Astrocyte of the spinal cord (primary cell): ENCODE measurements at regions not wholly inside any gene's neighbourhood (a gene's known extent, or its start where the extent isn't known, plus 50 kb on each side); places are given as distances from the start of the nearest gene placed in this dataset.

Source experiments
- DNase-seq: peaks from one replicate; pipeline ENCODE4 v3.0.0; 2011; ENCODE audit warnings: low read depth, low spot score
- H3K4me3 ChIP-seq: 2 replicates; pipeline ENCODE4 v1.5.1; 2011; ENCODE audit warnings: low read depth, mild to moderate bottlenecking, low read length, moderate library complexity
- in situ Hi-C: cut with HindIII; loops from 2 replicates; pipeline ENCODE4 v1.10.0; 2017; ENCODE audit warnings: low sequenced_read_pairs
- TF ChIP-seq, protein P1 (sequence below): IDR thresholded peaks from 2 replicates; pipeline ENCODE4 v1.5.1; 2012; ENCODE audit warnings: low read depth, mild to moderate bottlenecking, low read length, inconsistent platforms

DNA sequence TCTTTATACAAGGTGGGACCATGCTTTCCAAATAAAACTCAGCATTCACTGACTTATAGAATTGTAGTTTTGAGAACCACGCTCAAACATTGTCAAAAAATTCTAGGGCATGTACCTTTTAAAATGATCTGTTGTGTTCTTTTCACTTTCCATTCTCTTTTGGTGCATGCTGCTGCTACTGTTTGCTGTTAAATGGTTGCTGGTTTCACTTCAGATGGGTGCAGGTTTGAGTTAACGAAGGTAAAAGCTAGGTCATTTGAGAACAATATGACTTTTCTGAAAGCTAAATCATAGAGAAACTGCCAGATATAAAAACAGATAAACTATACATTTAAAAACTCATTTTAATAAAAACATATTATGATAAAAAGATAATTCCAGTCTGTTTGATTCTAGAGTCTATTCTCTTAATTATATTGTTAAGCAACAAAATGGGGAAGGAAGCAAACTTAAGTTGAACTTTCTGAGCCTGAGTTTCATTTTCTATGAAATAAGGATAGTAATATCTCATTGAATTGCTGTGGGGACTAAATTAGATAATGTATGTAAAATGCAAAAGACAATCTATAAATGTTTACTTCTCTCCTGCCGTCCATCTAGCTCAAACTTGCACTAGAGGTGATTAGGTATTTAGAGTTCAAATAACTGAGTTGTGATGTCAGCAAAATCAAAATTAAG, 82.4 kb downstream of the OXSM start:
- in situ Hi-C loops, result no loop called here
- DNase-seq, result no peak
- no peak overlapping the region for H3K4me3 ChIP-seq
- TF ChIP-seq, protein P1, sequence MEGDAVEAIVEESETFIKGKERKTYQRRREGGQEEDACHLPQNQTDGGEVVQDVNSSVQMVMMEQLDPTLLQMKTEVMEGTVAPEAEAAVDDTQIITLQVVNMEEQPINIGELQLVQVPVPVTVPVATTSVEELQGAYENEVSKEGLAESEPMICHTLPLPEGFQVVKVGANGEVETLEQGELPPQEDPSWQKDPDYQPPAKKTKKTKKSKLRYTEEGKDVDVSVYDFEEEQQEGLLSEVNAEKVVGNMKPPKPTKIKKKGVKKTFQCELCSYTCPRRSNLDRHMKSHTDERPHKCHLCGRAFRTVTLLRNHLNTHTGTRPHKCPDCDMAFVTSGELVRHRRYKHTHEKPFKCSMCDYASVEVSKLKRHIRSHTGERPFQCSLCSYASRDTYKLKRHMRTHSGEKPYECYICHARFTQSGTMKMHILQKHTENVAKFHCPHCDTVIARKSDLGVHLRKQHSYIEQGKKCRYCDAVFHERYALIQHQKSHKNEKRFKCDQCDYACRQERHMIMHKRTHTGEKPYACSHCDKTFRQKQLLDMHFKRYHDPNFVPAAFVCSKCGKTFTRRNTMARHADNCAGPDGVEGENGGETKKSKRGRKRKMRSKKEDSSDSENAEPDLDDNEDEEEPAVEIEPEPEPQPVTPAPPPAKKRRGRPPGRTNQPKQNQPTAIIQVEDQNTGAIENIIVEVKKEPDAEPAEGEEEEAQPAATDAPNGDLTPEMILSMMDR, result no peak

DNA sequence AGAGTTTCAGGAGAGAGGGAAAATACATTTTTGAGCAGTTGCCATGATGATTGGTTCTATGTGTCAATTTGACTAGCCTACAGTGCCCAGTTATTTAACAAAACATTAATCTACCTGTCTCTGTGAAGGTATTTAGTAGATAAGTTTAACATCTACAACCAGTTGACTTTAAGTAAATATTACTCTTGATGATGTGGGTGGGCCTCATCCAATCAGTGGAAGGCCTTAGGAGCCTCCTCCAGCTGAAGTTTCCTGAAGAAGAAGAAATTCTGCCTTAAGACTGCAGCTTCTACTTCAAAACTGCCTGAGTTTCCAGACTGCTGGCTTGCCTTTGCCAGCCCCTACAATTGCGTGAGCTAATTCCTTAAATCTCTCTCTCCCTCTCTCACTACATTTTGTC, 93.6 kb downstream of the OXSM start:
- H3K4me3 ChIP-seq, result no peak overlapping the region
- in situ Hi-C loops, result no loop called here
- TF ChIP-seq, protein P1, result no peak
- no peak for DNase-seq

DNA sequence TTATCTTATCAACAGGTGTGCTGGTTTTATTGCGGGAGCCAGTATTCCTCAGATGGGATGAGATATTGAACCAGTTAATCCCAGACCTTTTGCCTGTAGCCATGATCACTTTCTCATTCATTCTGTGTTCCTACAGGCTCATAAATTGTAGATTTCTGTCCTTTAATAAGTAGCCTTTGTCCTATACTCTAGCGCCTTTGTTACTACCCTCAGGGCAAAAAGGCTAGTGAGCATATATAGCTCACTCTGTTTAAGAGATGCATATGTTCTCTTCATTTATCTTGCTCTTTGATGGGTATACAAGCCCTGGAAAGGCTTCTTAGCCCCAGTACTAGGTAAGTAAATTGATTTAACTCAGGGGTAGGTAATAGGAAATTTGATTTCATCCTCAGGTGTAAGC, 95.1 kb downstream of the OXSM start:
- H3K4me3 ChIP-seq, result no peak overlapping the region
- in situ Hi-C loops, result no loop called here
- TF ChIP-seq, protein P1, result no peak
- DNase-seq, result no peak

DNA sequence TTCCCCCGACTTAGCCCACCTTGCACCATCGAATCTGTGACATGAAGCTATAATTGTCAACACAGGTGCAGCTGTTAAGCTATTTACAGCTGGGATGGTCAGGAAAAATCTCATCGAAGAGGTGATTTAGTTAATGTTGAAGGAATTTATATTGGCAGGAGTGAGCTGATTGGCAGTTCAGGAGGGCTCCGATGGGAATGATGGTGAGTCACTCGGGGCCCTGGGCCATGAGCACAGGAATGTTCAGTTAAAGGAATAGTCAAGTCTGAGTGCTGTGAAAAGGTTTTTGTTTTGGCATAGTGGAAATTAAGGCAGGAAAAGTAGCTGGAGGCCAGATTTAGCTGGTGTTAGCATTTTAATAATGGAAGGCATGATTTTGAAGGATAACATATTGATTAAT, 95.7 kb downstream of the OXSM start:
- TF ChIP-seq, protein P1, result no peak
- in situ Hi-C loops, result no loop called here
- H3K4me3 ChIP-seq, result no peak overlapping the region
- DNase-seq, result no peak

DNA sequence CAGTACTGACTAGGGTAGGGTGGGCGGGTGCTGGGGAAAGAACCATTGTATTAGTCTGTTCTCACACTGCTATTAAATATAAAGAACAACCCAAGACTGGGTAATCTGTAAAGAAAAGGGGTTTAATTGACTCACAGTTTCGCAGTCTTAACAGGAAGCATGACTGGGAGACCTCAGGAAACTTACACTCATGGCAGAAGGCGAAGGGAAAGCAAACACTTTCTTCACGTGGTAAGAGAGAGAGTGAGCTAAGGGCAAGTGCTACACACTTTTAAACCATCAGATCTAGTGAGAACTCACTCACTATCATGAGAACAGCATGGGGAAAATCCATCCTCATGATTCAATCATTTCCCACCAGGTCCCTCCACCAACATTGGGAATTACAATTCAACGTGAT, 98.0 kb downstream of the OXSM start:
- H3K4me3 ChIP-seq, result no peak overlapping the region
- in situ Hi-C loops, result no loop called here
- TF ChIP-seq, protein P1, result no peak
- no peak for DNase-seq

DNA sequence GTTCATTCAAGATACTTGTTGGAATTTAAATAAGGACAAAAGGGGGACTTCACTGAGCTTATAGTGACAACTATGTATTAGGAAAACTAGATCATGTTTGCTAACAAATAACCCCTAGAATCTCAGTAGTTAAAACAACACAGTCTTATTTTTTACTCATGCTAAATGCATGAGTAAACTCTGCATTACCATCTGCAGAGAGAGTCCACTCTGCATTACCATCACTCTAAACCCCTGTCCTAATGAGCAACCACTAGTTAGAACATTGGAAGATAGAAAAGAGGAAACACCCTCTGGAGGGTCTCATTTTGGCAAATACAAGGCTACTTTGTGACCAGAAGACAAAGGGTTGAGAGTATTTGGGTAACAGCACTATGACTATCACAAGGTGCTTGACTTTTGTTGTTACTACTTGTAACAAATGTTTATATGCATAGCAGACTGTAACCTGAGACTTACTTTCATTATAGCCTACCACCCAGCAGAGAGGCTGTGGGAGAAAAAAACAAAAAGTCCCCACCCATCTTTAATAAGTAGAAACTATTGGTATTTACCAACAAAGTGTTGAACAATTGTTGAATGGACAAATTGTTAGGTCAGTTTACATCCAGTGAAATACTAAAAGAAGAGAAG, 99.1 kb downstream of the OXSM start:
- TF ChIP-seq, protein P1, result no peak
- in situ Hi-C loops, result no loop called here
- no peak for DNase-seq
- H3K4me3 ChIP-seq, result no peak overlapping the region
